Hematopoietic multipotent progenitor cell treated with erythropoietin and hydrocortisone succinate and interleukin-3 and kit ligand, for 6 days (in vitro differentiated cells): ENCODE measurements at regions not wholly inside any gene's neighbourhood (a gene's known extent, or its start where the extent isn't known, plus 50 kb on each side); places are given as distances from the start of the nearest gene placed in this dataset.
"Not testable (repeated sequence)": the region's sequence is repeated elsewhere in the genome, so short reads cannot be mapped to it uniquely, and the experiment has no call there.

ENCODE experiments used
- DNase-seq: peaks from one replicate; pipeline ENCODE4 v3.0.0-alpha.2; 2015

- DNase-seq: no peak
These were observed 163.4 kb upstream of the SYN3 start for GRCh38 chr22:33221568-33221967.

GRCh38 chr22:33220476-33221080, 162.4 kb upstream of the SYN3 start:
- no peak for DNase-seq

GRCh38 chr22:33219648-33220384, 161.6 kb upstream of the SYN3 start:
- no peak for DNase-seq

GRCh38 chr22:33213383-33214075, 155.3 kb upstream of the SYN3 start:
- no peak for DNase-seq

- peak; percentile 70 for DNase-seq
These were observed 152.0 kb upstream of the SYN3 start for GRCh38 chr22:33209930-33210784.

- no peak for DNase-seq
These were observed 146.2 kb upstream of the SYN3 start for GRCh38 chr22:33204408-33204807.

GRCh38 chr22:33202455-33202854, 144.3 kb upstream of the SYN3 start:
- no peak for DNase-seq

- no peak for DNase-seq
These were observed 136.4 kb upstream of the SYN3 start for GRCh38 chr22:33194529-33195077.

GRCh38 chr22:33192156-33192555, 134.0 kb upstream of the SYN3 start:
- no peak for DNase-seq

GRCh38 chr22:33188326-33188725, 130.1 kb upstream of the SYN3 start:
- DNase-seq: no peak

GRCh38 chr22:33186816-33187215, 128.6 kb upstream of the SYN3 start:
- DNase-seq: no peak

GRCh38 chr22:33180356-33180755, 122.2 kb upstream of the SYN3 start:
- DNase-seq: no peak

- DNase-seq: no peak
These were observed 110.0 kb upstream of the SYN3 start for GRCh38 chr22:33167998-33168790.

- DNase-seq: no peak
These were observed 108.0 kb upstream of the SYN3 start for GRCh38 chr22:33166206-33166605.

- no peak for DNase-seq
These were observed 105.6 kb upstream of the SYN3 start for GRCh38 chr22:33163815-33164214.

GRCh38 chr22:33162196-33162595, 104.0 kb upstream of the SYN3 start:
- DNase-seq: no peak

GRCh38 chr22:33160525-33160924, 102.3 kb upstream of the SYN3 start:
- no peak for DNase-seq

GRCh38 chr22:33154967-33155366, 96.8 kb upstream of the SYN3 start:
- DNase-seq: not testable (repeated sequence)

- DNase-seq: no peak
These were observed 91.4 kb upstream of the SYN3 start for GRCh38 chr22:33149611-33150010.

- no peak for DNase-seq
These were observed 86.5 kb upstream of the SYN3 start for GRCh38 chr22:33144721-33145120.

- no peak for DNase-seq
These were observed 84.3 kb upstream of the SYN3 start for GRCh38 chr22:33142282-33143055.
